ENCODE measurements at regions not wholly inside any gene's neighbourhood (a gene's known extent, or its start where the extent isn't known, plus 50 kb on each side); places are given as distances from the start of the nearest gene placed in this dataset.

DNA sequence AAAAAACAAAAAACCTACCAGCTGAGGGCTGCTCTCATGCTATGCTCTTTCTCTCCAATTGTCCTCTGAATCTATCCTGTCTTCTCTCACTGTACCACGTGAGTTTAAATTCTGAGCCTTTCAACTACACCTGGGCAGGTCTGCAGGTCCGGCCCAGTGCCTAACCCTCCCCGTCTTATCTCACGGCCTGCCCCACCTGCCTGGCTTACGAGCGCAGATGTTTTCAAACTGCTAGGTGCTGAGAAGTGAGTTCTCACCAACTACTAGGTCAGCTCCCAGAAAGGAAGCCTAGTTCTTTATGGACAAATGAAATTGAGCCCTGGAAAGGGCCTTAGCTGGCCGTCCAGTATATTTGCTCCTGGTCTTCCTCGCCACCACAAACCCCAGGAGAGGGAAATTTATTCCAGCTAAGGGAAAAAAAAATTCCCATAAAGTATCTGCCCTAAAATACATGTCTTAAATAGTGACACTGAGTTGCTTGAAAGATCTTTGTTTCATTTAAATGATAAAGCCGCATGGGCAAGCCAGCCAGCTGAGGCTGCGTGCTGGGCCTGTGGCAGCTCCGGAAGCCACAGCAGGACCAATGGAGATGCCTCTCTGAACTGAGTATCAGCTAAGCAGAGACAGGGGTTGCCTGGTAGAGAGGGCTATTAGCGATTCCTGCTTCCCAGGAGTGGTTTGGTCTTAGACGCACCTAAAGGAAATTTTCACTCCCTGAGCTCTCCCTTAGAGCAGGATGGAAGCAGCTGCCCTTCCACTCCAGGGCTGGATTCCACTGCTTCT lies 92.5 kb upstream of the NCK2 start:
- no peak for DNase-seq (ENCODE audit: low read depth in 2 of 2)

DNA sequence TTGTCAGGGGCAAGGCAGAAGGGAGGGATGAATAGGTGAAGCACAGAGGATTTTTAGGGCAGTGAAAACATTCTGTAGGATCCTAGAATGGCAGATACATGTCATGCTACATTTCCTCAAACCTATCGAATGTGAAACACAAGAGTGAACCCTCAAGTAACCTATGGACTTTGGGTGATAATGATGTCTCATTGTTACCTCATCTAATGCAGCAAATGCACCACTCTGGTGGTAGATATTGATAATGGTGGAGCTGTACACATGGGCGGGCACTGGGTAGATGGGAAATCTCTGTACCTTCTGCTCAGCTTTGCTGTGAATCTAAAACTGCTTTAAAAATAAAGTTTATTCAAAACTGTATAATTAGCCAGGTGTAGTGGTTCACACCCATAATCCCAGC lies 95.2 kb upstream of the NCK2 start:
- DNase-seq (ENCODE audit: low read depth in 2 of 2) = no peak

DNA sequence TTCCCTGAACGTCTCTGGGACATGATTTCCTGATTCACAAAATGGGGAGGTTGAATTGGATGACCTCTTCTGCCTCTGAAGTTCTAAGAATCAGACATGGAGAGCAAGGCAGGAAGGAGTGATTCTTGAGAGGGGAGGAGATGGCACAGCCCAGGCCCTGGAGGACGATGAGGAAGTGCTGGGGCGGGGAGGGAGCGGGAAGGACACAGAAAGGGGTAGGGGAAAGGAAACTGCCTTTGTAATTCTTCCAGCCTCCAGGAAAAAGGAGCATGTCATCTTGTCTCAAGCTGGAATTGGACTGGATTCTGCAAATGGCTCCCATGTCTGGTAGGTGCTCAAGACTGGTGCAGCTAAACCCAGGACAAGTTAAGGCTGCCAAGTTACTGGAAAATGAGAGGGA lies 97.0 kb upstream of the NCK2 start:
- no peak for DNase-seq (ENCODE audit: low read depth in 2 of 2)

- DNase-seq (ENCODE audit: low read depth in 2 of 2) = no peak
Observed at GRCh38 chr2:105646774-105647076, 98.0 kb upstream of the NCK2 start.

DNA sequence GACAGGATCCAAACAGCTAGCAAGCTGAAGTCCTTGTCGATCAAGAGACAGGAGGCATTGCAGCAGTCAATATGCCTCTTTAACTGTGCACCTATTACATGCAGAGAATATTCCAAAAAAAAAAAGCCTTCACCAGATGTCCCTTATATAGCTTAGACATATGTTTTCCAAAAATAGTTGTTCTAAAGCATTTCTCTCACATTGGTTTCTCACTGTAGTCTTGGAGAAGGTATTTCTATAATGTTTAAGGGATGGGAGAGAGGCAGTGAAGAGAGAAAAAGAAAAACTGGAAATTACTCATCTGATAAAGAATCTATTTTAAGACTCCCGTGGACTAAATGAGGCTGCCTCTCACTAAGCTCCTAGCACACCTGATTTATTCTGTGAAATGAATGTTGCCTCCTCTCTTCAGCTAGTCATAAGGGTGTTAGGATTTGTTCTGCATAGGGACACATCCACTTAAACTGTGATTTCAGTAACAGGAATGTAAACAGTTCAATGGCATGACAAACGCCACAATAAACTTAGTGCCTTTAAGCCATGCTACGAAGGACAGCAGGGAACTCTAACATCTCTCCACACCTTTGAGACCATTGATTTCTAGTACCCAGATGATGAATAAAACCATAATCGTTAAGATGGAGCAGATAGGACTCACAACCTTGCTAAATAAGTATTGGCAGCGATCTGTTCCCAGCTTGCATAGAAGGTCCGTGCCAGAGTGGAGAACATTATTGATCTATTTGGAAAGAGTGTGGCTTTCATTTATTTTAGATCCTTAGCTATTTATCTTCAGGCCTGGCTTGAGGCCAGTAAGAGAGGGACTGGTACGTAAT lies 98.6 kb upstream of the NCK2 start:
- DNase-seq (ENCODE audit: low read depth in 2 of 2) = no peak

DNA sequence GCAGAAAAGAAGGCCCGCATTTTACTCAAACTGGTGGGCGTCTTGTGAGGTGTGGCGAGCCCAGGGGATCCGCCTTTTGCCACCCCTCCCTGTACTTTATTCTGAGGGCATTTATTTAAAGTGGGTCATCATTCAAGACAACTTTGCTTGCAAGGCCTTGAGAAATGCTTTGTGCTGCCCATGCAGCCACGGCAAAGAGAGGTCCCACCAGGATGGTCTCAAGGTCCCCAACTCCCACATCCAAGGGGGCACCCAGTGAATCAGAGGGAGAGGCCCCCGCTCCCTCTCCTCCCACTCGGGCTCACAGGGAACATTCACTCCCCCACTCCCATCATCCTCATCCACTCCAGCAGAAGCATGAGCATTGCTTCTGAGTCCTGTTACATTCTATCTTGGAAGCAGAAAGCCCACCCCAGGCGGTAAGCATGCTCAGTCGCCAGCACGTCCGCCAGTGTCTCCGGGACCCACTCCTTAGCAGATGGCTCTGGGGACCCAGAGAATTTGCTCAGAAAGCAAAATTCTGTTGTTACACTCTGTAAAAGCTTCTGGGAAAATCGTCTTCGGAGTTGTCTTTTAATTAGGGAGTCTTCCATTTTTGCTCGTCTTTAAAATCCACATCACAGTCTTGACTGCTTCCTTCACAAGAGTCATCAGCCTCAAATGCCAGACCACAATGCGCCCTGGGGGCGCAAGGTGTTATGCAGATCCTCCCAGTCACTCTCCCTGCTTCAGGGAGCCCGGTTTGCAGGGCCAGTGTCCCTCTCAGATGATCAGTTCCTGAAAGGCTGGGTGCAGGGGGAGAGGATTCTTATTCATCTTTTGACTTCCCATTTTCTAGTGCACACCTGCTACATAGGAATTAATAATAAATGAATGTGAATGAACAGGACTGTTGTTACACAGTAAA lies 99.4 kb upstream of the NCK2 start:
- no peak for DNase-seq (ENCODE audit: low read depth in 2 of 2)

DNA sequence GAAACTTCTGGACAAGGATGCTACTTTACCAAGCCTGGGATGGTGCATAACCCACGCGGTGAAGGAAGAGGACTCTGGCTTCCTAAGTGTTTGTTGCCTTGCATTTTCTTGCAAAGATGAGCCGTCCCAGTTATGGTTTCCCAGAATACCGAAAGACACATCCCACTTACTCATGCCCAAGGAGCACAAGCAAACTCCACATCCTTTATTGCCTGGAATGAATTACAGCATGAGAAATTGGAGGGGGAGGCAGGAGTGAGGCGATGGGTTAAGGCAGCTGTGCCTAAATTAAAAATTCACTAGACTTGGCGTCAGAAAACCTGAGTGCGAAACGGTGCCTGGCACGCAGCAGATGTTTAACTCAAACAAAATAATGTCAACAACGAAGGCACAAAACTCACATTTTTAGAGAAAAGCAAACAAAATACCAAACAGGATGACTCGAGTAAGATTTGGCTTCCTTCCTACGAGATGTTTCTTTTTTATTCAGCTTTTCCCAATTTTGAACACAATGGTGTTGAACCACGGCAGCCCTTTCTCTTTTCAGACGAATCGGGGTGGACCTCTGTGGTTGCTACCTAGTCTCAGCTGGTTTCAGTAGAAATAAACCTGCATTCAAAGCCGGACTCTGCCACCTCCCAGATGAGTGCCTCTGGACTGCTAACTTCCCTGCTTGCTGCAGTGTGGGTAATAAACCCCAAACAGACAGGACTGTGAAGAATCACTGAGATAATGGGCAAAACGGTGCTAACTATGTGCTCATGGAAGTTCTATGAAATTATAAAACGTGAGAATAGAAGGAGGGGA lies 100.3 kb upstream of the NCK2 start:
- no peak for DNase-seq (ENCODE audit: low read depth in 2 of 2)

GRCh38 chr2:105643405-105644173 lies 101.1 kb upstream of the NCK2 start:
- no peak for DNase-seq (ENCODE audit: low read depth in 2 of 2)

- DNase-seq (ENCODE audit: low read depth in 2 of 2) = no peak
Observed at GRCh38 chr2:105641389-105641811, 103.3 kb upstream of the NCK2 start.

GRCh38 chr2:105640246-105640645 lies 104.5 kb upstream of the NCK2 start:
- no peak for DNase-seq (ENCODE audit: low read depth in 2 of 2)

GRCh38 chr2:105636109-105636740 lies 108.5 kb upstream of the NCK2 start:
- DNase-seq (ENCODE audit: low read depth in 2 of 2) = no peak

DNA sequence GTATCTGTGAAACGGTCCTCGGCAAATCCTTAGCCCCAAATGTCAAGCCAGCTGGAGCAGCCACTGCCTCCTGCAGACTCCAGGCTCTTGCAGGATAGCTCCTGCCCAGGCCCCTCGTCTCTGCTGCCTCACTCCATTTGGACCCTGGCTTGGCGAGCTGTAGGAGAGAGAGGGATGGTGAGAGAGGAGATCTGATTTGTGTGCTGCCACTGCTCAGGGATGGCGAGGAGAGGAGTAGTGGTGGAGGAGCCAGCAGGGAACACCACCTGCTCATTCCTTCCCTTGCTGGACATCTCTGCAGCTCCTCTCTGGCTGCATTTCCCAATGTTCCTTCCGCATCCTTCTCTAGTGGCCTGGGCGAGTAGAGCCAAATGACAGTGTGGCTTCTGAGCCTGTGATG lies 109.1 kb upstream of the NCK2 start:
- DNase-seq (ENCODE audit: low read depth in 2 of 2) = no peak

DNA sequence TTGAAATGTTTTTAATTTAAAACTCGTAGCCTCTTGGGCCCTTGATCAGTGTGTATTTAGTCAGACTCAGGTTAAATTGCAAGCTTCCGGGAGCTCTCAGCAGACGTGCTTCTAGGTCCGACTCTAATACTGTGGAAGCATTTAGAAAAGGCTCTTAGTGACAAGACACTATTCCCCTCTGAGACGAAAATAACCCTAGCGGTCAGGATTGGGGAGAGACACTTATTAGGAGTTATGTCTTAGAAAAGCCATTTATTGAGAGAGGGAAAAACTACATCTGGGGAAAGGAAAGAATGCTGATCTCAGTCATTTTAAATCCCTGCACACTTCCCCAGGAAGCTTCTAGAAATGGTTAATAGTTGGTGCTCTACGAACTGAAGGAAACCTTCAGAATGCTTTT lies 110.5 kb upstream of the NCK2 start:
- no peak for DNase-seq (ENCODE audit: low read depth in 2 of 2)

DNA sequence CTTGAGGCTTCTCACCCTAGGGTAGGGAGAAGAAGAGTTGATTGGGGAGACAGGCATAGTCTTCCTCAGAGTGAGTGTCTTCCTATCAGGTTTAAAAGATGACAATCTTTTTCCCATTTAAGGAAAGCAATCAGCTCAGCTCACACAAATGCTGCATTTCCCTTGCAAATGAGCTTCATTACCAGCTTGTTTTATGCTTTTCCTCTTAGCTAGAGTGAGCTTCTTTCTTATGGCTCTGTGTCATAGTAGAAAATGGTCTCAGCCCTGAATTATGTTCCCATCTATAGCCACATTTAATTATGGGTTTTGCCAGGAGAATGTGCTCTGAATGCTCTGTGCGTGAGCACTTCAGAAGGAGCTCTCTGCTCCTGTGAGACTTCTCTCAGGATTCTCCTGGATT lies 112.8 kb upstream of the NCK2 start:
- no peak for DNase-seq (ENCODE audit: low read depth in 2 of 2)

GRCh38 chr2:105631011-105631410 lies 113.7 kb upstream of the NCK2 start:
- no peak for DNase-seq (ENCODE audit: low read depth in 2 of 2)

GRCh38 chr2:105629634-105630033 lies 115.1 kb upstream of the NCK2 start:
- no peak for DNase-seq (ENCODE audit: low read depth in 2 of 2)

DNA sequence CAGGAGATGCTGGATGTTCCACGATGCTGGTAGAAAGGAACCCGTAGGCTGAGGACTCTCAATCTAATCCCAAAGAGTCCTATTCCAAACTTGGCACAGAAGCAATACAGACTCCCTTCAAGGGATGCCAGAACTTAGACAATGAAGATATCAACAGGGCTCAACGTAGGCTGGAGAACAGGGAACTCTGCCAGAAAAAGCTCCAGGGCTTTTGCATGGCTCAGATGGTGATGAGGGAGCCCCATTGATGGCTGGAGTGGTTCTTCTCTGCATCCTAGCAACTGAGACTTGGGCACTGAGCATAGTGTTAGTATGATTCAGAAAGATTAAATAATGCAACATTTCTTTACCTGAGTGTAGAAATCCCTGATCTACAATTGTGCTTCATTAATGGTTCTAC lies 117.2 kb upstream of the NCK2 start:
- DNase-seq (ENCODE audit: low read depth in 2 of 2) = no peak

GRCh38 chr2:105626966-105627340 lies 117.8 kb upstream of the NCK2 start:
- no peak for DNase-seq (ENCODE audit: low read depth in 2 of 2)

DNA sequence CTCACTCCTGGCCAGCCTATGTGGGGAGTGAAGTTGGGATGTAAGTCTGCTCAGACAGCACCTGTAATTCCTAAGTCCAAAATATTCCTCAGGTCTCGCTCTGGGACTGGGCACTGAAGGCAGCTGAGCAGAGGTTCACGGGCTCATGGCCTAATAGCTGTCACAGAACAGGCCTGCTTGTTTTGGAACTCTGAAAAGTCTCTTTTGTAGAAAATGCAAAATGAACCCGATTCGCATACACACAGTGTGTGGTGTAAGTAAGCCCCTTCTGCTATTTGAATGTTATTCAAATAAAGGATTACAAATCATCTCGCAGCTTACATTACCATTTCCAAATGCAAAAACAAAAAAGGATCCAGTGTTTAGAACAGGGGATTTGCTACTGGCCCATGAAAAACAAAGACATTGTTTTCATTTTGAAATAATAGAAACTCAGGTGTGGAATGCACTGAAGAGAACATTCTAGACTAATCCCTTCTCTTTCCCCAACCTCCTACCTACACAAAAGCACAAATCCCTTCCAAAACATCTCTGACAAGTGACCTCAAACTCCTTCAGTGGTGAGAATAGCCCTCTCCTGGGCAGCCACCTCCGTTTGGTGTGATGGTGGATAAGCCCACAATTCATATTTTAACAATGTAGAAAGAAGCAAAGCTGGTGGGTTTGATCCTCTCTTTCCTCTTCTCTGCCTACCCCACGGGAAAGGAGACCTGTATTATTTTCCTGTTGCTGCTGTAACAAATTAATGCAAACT lies 118.3 kb upstream of the NCK2 start:
- no peak for DNase-seq (ENCODE audit: low read depth in 2 of 2)

DNA sequence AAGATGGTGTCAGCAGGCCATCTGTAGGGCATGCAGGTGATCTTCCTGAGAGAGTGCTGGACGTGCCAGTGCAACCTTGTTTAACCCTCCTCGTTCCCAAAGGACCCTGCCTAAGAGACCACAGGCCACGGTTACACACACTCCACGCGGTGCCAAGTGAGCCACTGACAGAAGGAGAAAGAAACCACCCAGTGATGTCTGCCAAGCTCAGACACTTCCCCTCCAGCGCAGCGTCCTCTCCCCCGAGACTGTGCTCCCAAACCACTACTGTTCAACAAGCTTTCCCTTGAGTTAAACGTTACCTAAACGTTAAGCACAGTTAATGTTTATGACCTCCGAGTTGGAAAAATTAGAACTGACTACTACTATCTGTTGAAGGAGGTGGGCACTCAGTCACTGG lies 119.1 kb upstream of the NCK2 start:
- no peak for DNase-seq (ENCODE audit: low read depth in 2 of 2)
